ENCODE measurements at regions not wholly inside any gene's neighbourhood (a gene's known extent, or its start where the extent isn't known, plus 50 kb on each side); places are given as distances from the start of the nearest gene placed in this dataset.
"Not testable (repeated sequence)": the region's sequence is repeated elsewhere in the genome, so short reads cannot be mapped to it uniquely, and the experiment has no call there.

DNA sequence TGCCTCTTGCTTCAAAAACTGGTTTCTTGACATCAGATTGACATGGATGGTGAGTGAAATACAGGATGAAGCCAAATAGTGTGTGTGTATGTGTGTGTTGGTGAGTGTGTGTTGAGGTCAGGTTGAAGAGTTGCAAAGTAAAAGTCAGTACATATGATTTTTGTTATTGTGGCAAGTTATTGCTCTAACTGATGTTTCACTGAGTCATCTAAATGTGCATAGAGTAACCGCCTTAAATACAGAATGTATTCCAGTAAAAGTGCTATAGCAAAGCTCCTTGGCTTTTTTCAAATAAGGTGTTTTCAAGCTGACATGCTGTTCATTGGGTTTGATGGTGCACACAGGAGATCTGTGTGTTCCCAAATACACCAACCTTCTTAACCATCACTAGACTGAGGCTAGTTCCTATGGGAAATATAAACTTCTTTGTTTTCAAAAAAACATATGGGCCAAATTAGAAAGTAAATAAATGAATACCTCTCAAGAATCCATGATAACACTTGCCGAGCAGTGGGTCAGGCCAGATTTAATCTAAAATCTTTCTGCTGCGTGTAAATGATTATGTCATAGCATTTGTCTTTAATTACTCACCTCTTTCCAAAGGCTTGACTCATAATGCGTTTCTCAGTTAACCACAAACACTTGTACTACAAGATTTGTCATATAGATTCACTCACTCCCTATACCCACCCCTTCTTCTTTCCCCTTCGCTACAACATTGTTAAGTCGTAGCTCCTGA, 151.1 kb downstream of the LYPLAL1 start:
- peaks cover 3% of the 10 kb centered on the region for H3K4me1 Mint-ChIP-seq
- ATAC-seq (no peak), DNase-seq (no peak)
- H3K27ac Mint-ChIP-seq: no peak overlapping the region
- peaks cover 37% of the 10 kb centered on the region for H3K27me3 Mint-ChIP-seq
- H3K9me3 Mint-ChIP-seq (ENCODE audit: low read depth): peaks cover 2% of the 10 kb centered on the region
- no peaks in the 10 kb centered on the region for H3K36me3 Mint-ChIP-seq
- CTCF ChIA-PET: no interaction called here
- no peak overlapping the region for H3K4me3 Mint-ChIP-seq

DNA sequence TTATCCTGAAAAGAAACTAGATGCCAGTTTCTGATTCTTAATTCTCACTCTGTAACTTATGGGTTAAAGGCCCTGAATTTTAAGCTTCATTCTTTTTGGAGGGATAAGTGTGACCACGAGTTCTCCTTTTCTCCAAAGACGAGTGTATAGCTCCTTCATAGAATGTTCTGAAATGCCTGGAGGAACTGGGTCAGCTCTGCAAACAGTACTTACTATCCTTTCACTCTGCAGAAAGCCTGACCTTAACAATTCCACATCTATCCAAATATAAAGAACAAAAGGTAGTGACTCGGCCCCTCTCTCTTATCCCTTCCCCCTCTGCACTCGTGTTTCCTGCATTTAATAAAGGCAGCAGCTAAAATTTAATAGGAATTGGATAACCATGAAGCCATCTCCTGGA, 150.5 kb downstream of the LYPLAL1 start:
- H3K27me3 Mint-ChIP-seq: peaks cover 37% of the 10 kb centered on the region
- CTCF ChIA-PET: no interaction called here
- no peak overlapping the region for H3K4me3 Mint-ChIP-seq
- H3K27ac Mint-ChIP-seq: no peak overlapping the region
- peaks cover 2% of the 10 kb centered on the region for H3K9me3 Mint-ChIP-seq (ENCODE audit: low read depth)
- no peak for DNase-seq
- no peak for ATAC-seq
- peaks cover 3% of the 10 kb centered on the region for H3K4me1 Mint-ChIP-seq
- no peaks in the 10 kb centered on the region for H3K36me3 Mint-ChIP-seq

DNA sequence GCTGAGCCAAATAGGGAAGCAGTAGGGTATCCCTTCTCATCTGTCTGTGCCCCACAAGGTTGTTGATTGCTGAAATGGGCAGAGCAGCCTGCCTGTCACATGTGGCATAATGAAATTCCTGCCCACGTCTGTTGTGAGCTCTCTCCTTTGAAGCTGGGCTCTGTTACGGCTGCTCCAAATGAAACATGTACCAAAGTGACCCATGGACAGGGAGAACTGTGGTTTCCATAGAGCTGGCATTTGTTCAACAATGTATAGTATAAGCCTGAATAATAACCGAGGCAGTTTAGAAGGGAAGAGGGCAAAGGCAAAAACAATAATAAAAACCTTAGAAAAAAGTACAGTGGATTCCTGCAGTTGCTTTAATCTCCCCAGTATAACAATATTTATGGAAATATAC, 149.7 kb downstream of the LYPLAL1 start:
- no peak overlapping the region for H3K4me3 Mint-ChIP-seq
- CTCF ChIA-PET: no interaction called here
- peaks cover 3% of the 10 kb centered on the region for H3K4me1 Mint-ChIP-seq
- peaks cover 2% of the 10 kb centered on the region for H3K9me3 Mint-ChIP-seq (ENCODE audit: low read depth)
- ATAC-seq (no peak), DNase-seq (no peak)
- peaks cover 36% of the 10 kb centered on the region for H3K27me3 Mint-ChIP-seq
- no peak overlapping the region for H3K27ac Mint-ChIP-seq
- no peaks in the 10 kb centered on the region for H3K36me3 Mint-ChIP-seq

DNA sequence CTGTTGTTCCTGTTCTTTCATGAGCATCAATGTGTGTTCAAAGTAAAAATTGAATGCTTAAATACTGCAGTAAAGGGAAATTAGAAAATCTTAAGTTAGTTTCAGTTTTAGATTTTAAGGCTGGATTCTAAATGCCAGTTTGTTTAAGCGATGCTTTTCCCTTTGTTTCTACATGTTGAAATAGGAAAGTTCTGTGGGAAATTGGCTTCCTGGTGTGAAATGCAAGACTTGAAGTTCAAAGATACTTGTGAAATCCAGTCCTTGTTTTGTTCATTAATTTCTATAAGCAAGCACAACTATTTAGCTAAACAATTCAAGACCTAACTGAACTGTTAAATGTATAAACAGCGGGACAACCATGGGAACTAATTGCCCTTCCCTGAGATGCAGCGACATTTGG, 149.1 kb downstream of the LYPLAL1 start:
- CTCF ChIA-PET: no interaction called here
- ATAC-seq (no peak), DNase-seq (no peak)
- Mint-ChIP-seq H3K36me3 (no peaks in the 10 kb centered on the region), H3K4me1 (peaks cover 3% of the 10 kb centered on the region), H3K9me3 (ENCODE audit: low read depth) (no peaks in the 10 kb centered on the region), H3K4me3 (no peak overlapping the region), H3K27me3 (peaks cover 31% of the 10 kb centered on the region), H3K27ac (no peak overlapping the region)

DNA sequence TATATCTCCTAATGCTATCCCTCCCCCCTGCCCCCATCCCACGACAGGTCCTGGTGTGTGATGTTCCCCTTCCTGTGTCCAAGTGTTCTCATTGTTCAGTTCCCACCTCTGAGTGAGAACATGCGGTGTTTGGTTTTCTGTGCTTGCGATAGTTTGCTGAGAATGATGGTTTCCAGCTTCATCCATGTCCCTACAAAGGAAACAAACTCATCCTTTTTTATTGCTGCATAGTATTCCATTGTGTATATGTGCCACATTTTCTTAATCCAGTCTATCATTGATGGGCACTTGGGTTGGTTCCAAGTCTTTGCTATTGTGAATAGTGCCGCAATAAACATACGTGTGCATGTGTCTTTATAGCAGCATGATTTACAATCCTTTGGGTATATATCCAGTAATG, 146.9 kb downstream of the LYPLAL1 start:
- H3K9me3 Mint-ChIP-seq (ENCODE audit: low read depth); CTCF ChIA-PET; H3K27ac Mint-ChIP-seq; DNase-seq; H3K36me3 Mint-ChIP-seq; ATAC-seq; H3K4me3 Mint-ChIP-seq; H3K4me1 Mint-ChIP-seq: not testable (repeated sequence)
- H3K27me3 Mint-ChIP-seq: peaks cover 25% of the 10 kb centered on the region

DNA sequence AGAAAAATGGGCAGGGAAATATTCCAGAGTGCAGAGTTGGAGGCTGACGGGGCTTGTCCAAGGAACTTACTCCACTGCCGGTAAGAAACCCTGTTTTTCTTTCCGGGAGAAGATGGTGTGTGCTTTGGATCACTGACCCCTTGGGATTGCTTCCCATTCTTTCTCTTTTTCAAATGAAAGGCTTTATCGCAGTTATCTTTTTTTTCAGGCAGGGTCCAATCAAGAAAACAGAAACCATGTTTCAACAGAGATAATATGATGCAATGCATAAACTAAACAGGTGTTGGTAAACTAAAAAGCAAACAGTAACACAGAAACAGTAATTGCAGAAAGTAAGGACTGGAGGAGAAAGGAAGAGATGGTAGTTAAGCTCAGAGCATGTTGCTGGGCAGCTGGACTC, 145.1 kb downstream of the LYPLAL1 start:
- Mint-ChIP-seq H3K27me3 (peaks cover 19% of the 10 kb centered on the region), H3K4me3 (no peak overlapping the region), H3K27ac (no peak overlapping the region), H3K9me3 (ENCODE audit: low read depth) (peaks cover 3% of the 10 kb centered on the region), H3K36me3 (no peaks in the 10 kb centered on the region), H3K4me1 (no peaks in the 10 kb centered on the region)
- CTCF ChIA-PET: no interaction called here
- ATAC-seq (no peak), DNase-seq (no peak)

DNA sequence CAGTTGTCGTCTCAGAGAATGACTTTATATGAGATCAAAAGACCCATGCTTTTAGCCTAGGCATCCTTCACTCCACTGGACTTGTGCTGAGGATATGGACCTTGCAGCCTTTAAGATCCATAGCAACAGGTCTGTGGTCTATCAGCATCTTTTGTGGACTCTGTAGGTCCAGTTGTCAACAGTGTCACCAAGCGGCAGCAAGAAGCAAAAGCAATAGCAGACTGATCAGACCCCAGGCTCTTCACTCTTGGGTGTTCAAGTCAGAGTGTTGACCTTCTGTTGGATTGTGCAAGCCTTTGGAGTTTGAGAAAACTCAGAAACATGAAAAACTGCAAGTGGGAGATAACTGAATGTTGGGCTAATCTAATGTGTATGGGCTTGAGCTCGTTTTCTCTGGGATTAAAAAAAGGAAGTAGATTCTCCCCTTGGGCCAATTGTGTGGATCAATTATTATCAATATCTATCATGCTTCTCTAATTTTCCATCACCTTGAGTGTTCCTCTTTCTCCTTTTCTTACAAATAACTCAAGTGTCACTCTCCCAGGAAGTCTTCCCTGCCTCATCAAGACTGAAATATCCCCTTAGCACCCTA, 144.2 kb downstream of the LYPLAL1 start:
- Mint-ChIP-seq H3K27ac (no peak overlapping the region), H3K36me3 (no peaks in the 10 kb centered on the region), H3K27me3 (peaks cover 11% of the 10 kb centered on the region), H3K4me3 (no peak overlapping the region), H3K9me3 (ENCODE audit: low read depth) (peaks cover 3% of the 10 kb centered on the region), H3K4me1 (no peaks in the 10 kb centered on the region)
- DNase-seq: no peak
- CTCF ChIA-PET: no interaction called here
- ATAC-seq: no peak

DNA sequence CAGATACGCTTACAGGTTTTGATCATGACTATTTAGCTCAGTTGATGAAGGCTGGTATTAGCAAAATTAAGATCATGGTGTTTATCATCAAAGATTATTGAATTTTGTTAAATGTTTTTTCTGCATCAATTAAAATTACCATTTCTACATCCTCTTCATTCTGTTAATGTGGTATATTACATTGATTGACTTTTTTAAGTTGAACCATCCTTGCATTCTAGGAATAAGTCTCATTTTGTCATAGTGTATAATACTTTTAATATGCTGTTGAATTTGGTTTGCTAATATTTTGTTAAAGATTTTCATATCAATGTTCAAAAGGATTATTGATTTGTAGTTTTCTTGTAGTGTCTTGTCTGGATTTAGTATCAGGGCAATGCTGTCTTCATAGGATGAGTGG, 142.4 kb downstream of the LYPLAL1 start:
- no peaks in the 10 kb centered on the region for H3K27me3 Mint-ChIP-seq
- H3K36me3 Mint-ChIP-seq: no peaks in the 10 kb centered on the region
- H3K27ac Mint-ChIP-seq: no peak overlapping the region
- CTCF ChIA-PET: no interaction called here
- no peak for ATAC-seq
- DNase-seq: no peak
- no peaks in the 10 kb centered on the region for H3K4me1 Mint-ChIP-seq
- peaks cover 3% of the 10 kb centered on the region for H3K9me3 Mint-ChIP-seq (ENCODE audit: low read depth)
- no peak overlapping the region for H3K4me3 Mint-ChIP-seq

DNA sequence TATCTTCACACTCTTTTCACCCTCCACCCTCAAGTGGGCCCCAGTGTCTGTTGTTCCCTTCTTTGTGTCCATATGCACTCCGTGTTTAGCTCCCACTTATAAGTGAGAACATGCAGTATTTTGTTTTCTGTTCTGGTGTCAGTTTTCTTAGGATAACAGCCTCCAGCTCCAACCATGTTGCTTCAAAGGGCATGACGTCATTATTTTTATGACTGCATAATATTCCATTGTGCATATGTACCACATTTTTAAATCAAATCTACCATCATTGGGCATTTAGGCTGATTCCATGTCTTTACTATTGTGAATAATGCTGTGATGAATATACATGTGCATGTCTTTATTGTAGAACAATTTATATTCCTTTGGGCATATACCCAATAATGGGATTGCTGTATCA, 140.3 kb downstream of the LYPLAL1 start:
- ATAC-seq (no peak), DNase-seq (no peak)
- CTCF ChIA-PET: no interaction called here
- Mint-ChIP-seq H3K4me1 (no peaks in the 10 kb centered on the region), H3K4me3 (no peak overlapping the region), H3K27ac (no peak overlapping the region), H3K27me3 (no peaks in the 10 kb centered on the region), H3K36me3 (no peaks in the 10 kb centered on the region), H3K9me3 (ENCODE audit: low read depth) (peaks cover 3% of the 10 kb centered on the region)

DNA sequence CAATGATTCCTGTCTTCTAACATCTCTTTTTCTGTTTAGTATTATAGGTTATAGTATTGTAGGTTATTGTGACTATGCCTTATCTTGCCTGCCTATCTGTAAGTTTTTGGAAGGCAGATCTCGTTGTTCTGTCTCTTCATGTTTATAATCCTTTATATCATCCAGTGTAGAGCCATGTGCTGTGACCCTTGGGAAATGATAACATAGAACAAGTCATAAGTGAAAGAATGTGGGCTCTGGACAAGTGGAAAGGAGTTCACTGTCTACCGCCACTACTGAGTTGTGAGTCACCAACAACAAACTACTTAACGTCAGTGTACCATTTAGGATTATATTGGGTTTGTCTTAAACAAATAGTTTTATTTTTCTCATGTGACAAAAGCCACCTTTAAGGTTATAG, 139.3 kb downstream of the LYPLAL1 start:
- DNase-seq: no peak
- Mint-ChIP-seq H3K9me3 (ENCODE audit: low read depth) (peaks cover 3% of the 10 kb centered on the region), H3K27me3 (no peaks in the 10 kb centered on the region), H3K27ac (no peak overlapping the region), H3K4me1 (no peaks in the 10 kb centered on the region), H3K4me3 (no peak overlapping the region), H3K36me3 (no peaks in the 10 kb centered on the region)
- ATAC-seq: no peak
- CTCF ChIA-PET: no interaction called here

DNA sequence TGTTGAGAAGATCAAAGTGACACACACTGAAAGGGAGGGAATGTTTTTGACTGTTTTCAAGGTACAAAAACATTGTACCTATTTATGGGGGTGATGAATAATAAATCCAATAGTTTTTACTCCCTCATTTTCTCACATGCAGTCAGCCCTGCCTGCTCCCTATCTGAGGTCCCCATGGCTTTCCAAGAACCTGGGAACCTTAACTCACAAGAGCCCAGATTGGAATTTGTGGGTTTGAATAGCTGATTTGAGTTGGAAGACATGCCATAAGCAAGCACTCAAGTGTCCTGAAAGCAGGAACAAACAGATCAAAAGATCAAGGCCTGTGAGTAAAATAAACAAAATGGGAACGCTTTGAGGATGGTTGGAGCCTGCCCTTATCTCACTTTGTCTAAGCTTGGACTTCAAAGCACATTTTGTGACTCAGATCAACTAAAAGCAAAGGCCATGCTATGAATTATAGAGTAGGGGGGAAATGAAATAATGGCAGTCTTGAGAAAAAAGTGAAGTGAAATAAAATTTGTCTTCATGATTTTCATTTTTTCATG, 136.6 kb downstream of the LYPLAL1 start:
- no peak overlapping the region for H3K4me3 Mint-ChIP-seq
- no peaks in the 10 kb centered on the region for H3K9me3 Mint-ChIP-seq (ENCODE audit: low read depth)
- no peaks in the 10 kb centered on the region for H3K27me3 Mint-ChIP-seq
- no peaks in the 10 kb centered on the region for H3K36me3 Mint-ChIP-seq
- ATAC-seq (no peak), DNase-seq (no peak)
- CTCF ChIA-PET: no interaction called here
- H3K4me1 Mint-ChIP-seq: no peaks in the 10 kb centered on the region
- no peak overlapping the region for H3K27ac Mint-ChIP-seq

DNA sequence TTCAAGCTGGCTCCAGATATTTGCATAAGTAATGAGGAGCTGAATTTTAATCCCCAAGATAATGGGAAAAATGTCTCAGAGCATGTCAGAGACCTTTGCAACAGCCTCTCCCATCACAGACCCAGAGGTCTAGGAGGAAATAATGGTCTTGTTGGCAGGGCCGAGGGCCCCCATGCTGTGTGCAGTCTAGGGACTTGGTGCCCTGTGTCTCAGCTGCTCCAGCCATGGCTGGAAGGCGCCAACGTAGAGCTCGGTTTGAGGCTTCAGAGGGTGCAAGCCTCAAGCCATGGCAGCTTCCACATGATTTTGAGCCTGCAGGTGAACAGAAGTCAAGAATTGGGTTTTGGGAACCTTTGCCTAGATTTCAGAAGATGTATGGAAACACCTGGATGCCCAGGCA, 134.7 kb downstream of the LYPLAL1 start:
- no peaks in the 10 kb centered on the region for H3K36me3 Mint-ChIP-seq
- H3K4me3 Mint-ChIP-seq: no peak overlapping the region
- H3K27ac Mint-ChIP-seq: no peak overlapping the region
- DNase-seq (no peak), ATAC-seq (no peak)
- H3K4me1 Mint-ChIP-seq: no peaks in the 10 kb centered on the region
- CTCF ChIA-PET: no interaction called here
- H3K9me3 Mint-ChIP-seq (ENCODE audit: low read depth): no peaks in the 10 kb centered on the region
- no peaks in the 10 kb centered on the region for H3K27me3 Mint-ChIP-seq

DNA sequence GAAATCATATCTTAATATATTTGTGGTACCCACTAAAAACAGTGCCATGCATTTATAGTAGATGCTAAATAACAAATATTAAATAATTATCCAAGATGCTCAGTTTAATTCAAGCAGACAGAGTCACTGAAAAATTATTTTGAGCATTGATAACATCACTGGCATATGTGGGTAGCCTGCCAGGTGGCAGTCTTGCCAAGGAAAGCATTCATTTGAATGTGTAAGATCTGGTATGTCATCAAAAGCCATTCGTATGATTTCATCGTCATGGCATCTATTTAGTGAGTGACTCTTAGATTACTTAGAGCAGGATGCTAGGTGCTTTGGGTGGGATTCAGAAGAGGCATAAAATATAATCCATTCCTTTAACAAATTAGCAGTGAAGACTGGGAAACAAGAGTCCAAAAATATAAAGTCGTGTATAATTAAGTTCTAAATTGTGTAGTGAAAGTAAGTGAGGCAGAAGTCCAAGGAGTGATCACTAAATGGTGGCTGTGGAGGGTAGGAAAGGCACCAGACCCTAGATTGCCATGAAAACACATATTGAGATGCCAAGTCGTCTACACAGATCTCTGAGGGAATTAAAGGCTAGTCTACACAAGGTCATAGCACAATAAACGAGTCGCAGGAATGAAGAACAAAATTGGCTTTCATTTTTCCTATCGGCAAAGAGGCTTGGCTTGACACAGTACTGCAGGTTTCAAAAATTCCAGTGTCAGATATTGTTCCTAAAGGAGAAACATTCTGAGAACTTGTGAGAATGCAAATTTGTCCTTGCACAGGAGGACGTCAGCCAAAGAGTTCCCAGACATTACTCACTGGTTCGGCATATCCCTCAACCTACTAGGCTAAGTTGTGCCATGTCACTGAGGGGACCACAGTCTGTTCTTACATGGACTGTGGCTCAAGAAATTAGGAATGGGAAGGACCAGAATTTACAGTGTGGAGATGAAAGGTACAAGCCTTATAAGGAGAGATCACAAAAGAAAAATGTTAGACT, 130.8 kb downstream of the LYPLAL1 start:
- Mint-ChIP-seq H3K36me3 (no peaks in the 10 kb centered on the region), H3K4me3 (no peak overlapping the region), H3K4me1 (no peaks in the 10 kb centered on the region), H3K27ac (no peak overlapping the region), H3K27me3 (no peaks in the 10 kb centered on the region), H3K9me3 (ENCODE audit: low read depth) (no peaks in the 10 kb centered on the region)
- CTCF ChIA-PET: no interaction called here
- DNase-seq: no peak
- no peak for ATAC-seq

DNA sequence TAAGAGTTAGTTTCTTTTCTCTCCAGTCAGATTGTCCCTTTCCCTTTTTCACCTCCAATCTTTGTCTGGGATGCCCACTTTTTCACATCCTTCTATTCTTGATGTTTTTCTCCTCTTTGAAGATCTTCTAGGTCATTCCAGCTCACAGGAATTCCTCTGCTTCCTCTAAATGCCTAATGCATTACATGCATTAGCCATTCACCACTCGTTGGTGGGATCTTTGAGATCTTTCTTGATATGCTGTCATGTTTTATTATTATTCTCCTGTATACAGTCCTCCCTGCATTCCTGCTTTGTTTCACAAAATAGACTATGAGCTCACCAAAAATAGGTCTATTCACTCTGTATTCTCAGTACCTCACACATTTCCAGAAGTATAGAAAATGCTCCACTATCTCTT, 129.0 kb downstream of the LYPLAL1 start:
- ATAC-seq: no peak
- no peaks in the 10 kb centered on the region for H3K27me3 Mint-ChIP-seq
- no peaks in the 10 kb centered on the region for H3K4me1 Mint-ChIP-seq
- DNase-seq: no peak
- CTCF ChIA-PET: no interaction called here
- H3K9me3 Mint-ChIP-seq (ENCODE audit: low read depth): no peaks in the 10 kb centered on the region
- no peak overlapping the region for H3K4me3 Mint-ChIP-seq
- no peak overlapping the region for H3K27ac Mint-ChIP-seq
- H3K36me3 Mint-ChIP-seq: no peaks in the 10 kb centered on the region

All from activated CD8-positive, alpha-beta memory T cell treated with anti-CD3 and anti-CD28 coated beads, Interleukin-2, amount 10 ng/mL, durations not matched to agents 7 days and 5 days (primary cell).